ENCODE measurements at regions not wholly inside any gene's neighbourhood (a gene's known extent, or its start where the extent isn't known, plus 50 kb on each side); places are given as distances from the start of the nearest gene placed in this dataset.

- Histone ChIP-seq H2AFZ (ENCODE audit: low read length) (no peak overlapping the region), H3K23me2 (ENCODE audit: low read depth, low read length) (no peaks in the 10 kb centered on the region), H4K20me1 (replicated peaks in 1 of 2; ENCODE audit: control insufficient read depth in 1 of 2, insufficient read depth in 2 of 2, low read length in 2 of 2) (no peaks in the 10 kb centered on the region), H3K4me3 (ENCODE audit: extremely low read depth in 1 of 4, insufficient read depth in 2 of 4, low read depth in 3 of 4, low read length in 4 of 4) (no peak overlapping the region), H3K56ac (replicated peaks; ENCODE audit: insufficient read length, low read depth, low read length) (no peak overlapping the region), H3K79me2 (ENCODE audit: control insufficient read depth in 1 of 2, insufficient read depth in 2 of 2, low read length in 2 of 2) (no peaks in the 10 kb centered on the region), H3K9me3 (ENCODE audit: insufficient read depth in 2 of 2, low read depth in 1 of 2, low read length in 1 of 2) (no peaks in the 10 kb centered on the region), H3K27ac (ENCODE audit: low read depth, low read length) (no peak overlapping the region), H4K8ac (ENCODE audit: extremely low read depth, insufficient read depth, low read length) (no peak overlapping the region), H2BK12ac (ENCODE audit: low read depth, low read length) (no peak overlapping the region), H3K9ac (replicated peaks in 1 of 4; ENCODE audit: extremely low read depth in 1 of 4, low read depth in 3 of 4, low read length in 3 of 4) (no peak overlapping the region), H2BK20ac (ENCODE audit: low read length) (no peak overlapping the region), H3K18ac (ENCODE audit: extremely low read depth, low read length) (no peak overlapping the region), H3K14ac (ENCODE audit: insufficient read length) (no peak overlapping the region), H3K79me1 (ENCODE audit: low read depth, low read length) (no peaks in the 10 kb centered on the region), H4K91ac (replicated peaks; ENCODE audit: insufficient read length, low read length) (no peak overlapping the region), H3K23ac (ENCODE audit: insufficient read length) (no peak overlapping the region), H3K36me3 (ENCODE audit: control insufficient read depth in 2 of 4, insufficient read depth in 4 of 4, low read length in 3 of 4) (no peaks in the 10 kb centered on the region), H2BK15ac (ENCODE audit: low read length) (no peak overlapping the region), H3K4me2 (ENCODE audit: insufficient read depth in 1 of 2, low read depth in 2 of 2, low read length in 2 of 2) (no peak overlapping the region), H2BK5ac (ENCODE audit: low read depth, low read length) (no peak overlapping the region), H2BK120ac (replicated peaks; ENCODE audit: low read depth, low read length) (no peak overlapping the region), H4K5ac (ENCODE audit: insufficient read length, low read depth, low read length) (no peak overlapping the region), H3K4me1 (replicated peaks in 1 of 4; ENCODE audit: control insufficient read depth in 3 of 4, insufficient read depth in 4 of 4, low read length in 3 of 4) (no peaks in the 10 kb centered on the region), H3K27me3 (replicated peaks in 1 of 4; ENCODE audit: control insufficient read depth in 3 of 4, extremely low read depth in 1 of 4, insufficient read depth in 3 of 4, low read length in 3 of 4) (no peaks in the 10 kb centered on the region), H2AK5ac (ENCODE audit: low read depth, low read length) (no peak overlapping the region), H3K4ac (replicated peaks; ENCODE audit: insufficient read length, low read depth, low read length) (no peak overlapping the region)
- ChIA-PET CTCF (ENCODE audit: partially characterized antibody) (no interaction called here), POLR2A (ENCODE audit: partially characterized antibody) (no interaction called here)
- FAIRE-seq, result no peak
- DNase-seq (ENCODE audit: low read depth in 1 of 2, low spot score in 2 of 2), result no peak
- no peak for TF ChIP-seq HDAC6 (IDR thresholded peaks at IDR 0.05; ENCODE audit: low read depth, low read length)
- no peak for TF ChIP-seq EGR1 (IDR thresholded peaks at IDR 0.05; ENCODE audit: borderline replicate concordance, low read depth, low read length)
- no peak for TF ChIP-seq JUND (IDR thresholded peaks at IDR 0.05; ENCODE audit: low read length)
- TF ChIP-seq SP1 (IDR thresholded peaks at IDR 0.05; ENCODE audit: low read depth, low read length), result no peak
- TF ChIP-seq SIRT6 (IDR thresholded peaks at IDR 0.05; ENCODE audit: low read length), result no peak
- TF ChIP-seq HDAC2 (IDR thresholded peaks at IDR 0.05; ENCODE audit: borderline replicate concordance in 1 of 2, low read depth in 2 of 2, low read length in 2 of 2), result no peak
- TF ChIP-seq MAFK (IDR thresholded peaks at IDR 0.05; ENCODE audit: low read depth, low read length), result no peak
- TF ChIP-seq CBX5 (IDR thresholded peaks at IDR 0.05; ENCODE audit: low read depth, low read length), result no peak
Observed at GRCh38 chr9:106745876-106746275, 117.1 kb upstream of the ZNF462 start.

Data from H1 (cell line).